NCI-H748 treated with DMSO at 0.1 percent for 48 hours (cell line): ENCODE measurements at regions not wholly inside any gene's neighbourhood (a gene's known extent, or its start where the extent isn't known, plus 50 kb on each side); places are given as distances from the start of the nearest gene placed in this dataset.
"Not testable (repeated sequence)": the region's sequence is repeated elsewhere in the genome, so short reads cannot be mapped to it uniquely, and the experiment has no call there.

ENCODE experiments used
- DNase-seq: peaks from one replicate; lab custom pipeline; 2025; lab: John Stamatoyannopoulos, UW

DNA sequence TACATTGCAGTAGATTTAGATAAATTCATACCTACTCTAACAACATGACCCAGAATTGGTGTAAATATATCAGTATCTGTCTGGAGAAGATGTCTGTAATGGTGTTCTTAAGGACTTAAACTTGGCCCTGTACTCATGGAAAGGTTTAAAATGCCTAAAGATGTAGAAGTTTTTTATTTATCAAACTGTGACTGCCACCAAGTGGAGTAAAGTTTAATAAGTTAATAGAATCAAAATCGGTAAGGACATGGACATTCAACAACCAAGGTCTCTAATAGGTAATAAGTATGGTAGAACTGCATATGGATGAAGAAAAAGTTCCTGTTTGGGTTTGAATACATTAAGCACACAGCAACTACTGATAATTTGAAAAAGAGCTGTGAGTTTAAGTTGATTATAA lies 474.0 kb upstream of the NDST3 start:
- peak; percentile 1 for DNase-seq

DNA sequence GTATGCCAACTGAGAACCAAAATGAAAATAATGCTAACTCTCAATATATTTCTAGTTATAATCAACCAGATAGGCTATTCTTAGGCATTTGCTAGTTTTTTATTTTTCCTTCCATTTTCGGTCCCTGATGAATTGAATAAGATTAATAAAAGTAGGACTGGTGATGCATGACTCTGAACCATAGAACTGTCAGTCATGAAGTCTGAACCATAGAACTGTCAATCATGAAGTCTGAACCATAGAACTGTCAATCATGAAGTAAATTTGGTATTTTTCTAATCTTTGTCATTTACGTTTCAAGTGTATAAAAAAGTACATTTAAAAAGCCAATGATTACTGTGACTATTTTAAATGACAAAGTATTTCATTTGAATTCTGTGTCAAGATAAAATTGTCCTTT lies 460.2 kb upstream of the NDST3 start:
- DNase-seq = no peak

DNA sequence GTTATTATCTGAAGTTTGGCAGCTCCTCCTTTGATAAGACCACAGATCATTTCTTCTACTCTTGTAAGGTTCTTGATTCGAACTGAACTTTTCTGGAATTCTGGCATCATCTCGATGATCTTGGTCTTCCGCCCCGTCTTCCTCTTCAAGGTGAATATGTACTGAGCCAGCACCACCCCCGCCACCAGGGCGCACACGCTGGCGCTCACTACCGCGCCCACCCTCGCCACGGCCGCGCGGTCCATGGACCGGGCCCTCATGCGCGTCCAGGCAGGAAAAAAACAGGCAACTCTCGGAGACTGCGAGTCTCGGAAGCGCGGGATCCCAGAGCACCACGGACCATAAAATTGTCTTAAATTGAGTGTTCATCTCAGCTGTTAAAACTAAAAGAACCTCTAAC lies 458.4 kb upstream of the NDST3 start:
- DNase-seq = no peak

DNA sequence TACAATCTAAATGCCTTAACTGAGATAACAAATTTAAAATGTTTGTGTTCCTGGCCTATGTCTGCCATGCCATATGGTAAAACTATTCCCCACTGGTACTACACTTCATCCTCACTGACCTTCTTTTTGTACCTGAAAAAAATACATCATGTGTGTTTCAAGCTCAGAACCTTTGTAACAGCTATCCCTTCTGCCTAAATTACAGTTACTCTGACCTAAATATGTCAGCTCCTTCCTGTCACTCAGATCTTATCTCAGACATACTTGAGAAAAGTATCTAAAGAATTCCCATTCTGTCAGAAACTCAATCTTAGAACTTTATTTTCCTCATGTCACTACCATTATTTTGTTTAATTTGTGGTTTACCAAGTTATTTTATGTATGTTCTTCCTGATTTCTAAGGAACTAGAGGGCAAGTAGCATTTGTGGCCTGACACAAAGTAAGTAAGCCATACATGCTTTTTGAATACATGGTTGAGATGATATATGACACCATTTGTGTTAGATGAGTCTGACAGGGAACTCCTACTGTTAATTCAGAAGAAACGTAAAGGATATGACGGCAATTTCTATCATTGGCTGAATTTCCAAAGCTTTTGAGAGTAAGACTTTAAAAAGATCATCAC lies 456.5 kb upstream of the NDST3 start:
- no peak for DNase-seq

DNA sequence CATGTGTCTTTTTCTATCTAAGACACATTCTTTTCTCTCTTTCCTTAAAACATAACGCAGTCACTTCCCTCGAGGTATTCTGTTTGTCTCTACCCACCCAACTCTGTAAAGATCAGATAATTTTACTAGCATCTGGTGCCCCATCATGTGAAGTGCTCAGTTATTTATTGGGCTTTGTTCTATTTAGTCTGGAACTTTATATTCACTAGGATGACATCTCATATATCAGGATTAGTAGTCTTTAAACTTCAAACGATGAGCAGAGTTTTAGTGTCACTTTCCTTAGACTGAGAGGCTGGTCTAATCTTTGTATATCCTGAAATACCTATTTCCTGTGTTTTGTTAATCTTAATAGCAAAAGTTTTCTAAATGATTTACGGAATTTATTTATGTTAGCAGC lies 445.5 kb upstream of the NDST3 start:
- no peak for DNase-seq

DNA sequence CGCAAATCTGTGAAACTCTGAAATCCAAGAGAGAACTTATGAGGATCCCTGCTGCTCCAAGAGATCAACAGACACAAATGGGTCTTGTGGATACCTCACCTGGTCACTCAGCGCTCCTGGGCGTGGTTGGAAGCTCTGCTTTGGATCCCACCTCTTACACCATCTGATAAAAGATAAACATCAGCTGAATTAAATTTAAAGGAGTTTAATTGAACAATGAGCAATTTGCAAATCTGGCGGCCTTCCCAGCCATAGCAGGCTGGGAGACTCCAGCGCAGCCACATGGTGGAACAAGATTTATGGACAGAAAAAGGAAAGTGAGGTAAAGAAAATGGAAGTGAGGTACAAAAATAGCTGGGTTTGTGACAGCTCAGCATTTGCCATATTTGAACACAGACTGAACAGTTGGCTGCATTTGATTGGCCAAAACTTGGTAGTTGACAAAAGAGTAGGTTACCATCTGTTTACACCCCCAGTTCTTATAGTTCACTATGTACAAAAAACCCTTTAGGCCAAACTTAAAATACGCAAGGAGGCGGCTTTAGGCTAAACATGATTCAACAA lies 437.3 kb upstream of the NDST3 start:
- DNase-seq = no peak

DNA sequence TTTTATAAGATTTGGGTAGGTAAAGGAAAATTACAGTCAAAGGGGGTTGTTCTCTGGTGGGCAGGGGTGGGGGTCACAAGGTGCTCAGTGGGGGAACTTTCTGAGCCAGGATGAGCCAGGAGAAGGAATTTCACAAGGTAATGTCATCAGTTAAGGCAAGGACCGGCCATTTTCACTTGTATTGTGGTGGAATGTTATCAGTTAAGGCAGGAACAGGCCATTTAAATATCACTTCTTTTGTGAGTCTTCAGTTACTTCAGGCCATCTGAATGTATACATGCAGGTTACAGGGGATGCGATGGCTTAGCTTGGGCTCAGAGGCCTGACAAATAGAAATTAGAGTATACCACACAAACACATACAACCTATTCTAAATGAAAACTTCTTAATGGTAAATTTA lies 434.9 kb upstream of the NDST3 start:
- DNase-seq = not testable (repeated sequence)

DNA sequence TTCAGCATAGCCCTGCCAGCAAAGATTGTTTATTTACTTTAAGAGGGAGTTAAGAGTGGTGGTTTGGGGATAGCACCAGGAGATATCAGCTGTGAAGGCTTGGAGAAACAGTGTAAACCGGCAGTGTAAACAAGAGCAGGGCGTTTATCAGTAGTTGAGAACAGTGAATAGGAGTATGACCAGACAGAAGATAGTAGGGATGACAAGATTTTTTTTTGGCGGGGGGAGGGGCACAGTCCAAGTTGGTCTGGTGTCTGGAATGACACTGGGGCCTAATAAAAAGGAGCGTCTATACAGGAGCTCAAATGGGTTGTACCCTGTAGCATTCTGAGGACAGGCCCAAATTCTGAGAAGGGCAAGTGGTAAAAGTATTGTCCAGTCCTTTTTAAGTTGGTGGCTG lies 433.4 kb upstream of the NDST3 start:
- not testable (repeated sequence) for DNase-seq

DNA sequence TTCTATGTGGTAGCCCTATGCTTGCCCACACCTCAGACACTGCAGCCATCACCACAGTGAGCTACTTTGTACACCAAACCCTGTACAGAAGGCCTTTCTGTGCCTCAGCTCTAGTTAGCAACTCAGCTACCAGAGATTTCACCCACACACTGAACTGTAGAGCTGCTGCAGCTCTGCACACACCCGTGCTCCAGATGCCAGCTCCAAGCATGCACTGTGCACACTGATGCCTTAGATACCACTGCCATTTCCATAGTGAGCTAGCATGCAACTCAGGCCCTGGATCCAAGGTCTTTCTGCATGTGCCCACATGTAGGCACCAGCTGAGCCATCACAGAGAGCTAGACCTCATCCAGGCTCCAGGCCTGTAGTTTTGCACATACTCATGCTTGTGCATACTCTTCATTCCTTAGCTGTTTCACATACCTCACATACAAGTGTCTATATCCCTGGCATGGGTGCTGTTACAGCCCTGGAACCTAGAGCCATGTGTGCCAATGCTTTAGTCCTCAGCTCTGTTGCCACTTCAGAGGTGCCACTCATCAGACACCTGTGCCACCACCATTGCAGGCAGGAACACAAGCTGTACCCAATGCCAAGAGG lies 423.5 kb upstream of the NDST3 start:
- no peak for DNase-seq

DNA sequence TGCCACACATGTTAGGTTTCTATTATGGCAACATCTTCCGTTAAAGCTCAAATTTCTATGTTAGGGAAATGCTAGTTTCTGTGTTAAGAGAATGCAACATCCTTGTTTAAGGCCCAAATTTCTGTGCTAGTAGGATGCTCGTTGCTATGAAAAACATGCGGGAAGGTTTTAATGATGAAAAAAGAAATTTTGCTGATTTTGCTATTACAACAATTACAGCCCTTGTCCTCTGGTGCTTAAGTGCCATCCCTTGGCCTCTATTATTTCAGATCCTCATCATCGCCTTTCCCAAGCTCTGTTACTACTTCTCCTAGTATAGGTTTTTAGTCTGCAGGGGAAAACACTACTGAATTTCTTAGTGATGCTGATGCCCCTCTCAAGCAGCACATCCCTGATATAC lies 412.6 kb upstream of the NDST3 start:
- DNase-seq = no peak

DNA sequence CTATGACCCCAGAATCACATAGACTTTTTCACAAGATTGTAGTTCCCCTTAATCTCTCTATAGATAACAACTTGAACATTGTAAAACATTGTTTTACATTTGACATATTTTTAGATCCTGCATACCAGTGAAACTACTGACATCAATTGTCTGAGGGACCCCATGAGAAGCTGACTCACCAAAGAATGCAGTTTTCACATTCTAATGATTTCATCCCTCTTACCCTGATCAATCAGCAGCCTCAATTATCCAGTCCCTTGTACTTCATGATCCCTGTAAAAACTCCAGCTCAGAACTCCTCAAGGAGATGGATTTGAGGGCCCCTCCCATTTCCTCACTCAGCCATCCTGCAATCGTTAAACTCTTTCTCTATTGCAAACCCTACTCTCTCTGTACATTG lies 411.0 kb upstream of the NDST3 start:
- DNase-seq = no peak

DNA sequence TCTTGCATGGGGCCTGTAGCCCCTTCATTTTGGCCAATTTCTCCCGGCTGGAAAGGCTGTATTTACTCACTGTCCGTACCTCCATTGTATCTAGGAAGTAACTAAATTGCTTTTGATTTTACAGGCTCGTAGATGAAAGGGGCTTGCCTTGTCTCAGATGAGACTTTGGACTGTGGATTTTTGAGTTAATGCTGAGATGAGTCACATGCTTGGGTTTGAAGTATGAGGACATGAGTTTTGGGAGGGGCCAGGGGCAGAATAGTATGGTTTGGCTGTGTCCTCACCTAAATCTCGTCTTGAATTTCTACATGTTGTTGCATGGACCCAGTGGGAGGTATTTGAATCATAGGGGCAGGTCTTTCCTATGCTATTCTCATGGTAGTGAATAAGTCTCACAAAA lies 407.6 kb upstream of the NDST3 start:
- DNase-seq = no peak

DNA sequence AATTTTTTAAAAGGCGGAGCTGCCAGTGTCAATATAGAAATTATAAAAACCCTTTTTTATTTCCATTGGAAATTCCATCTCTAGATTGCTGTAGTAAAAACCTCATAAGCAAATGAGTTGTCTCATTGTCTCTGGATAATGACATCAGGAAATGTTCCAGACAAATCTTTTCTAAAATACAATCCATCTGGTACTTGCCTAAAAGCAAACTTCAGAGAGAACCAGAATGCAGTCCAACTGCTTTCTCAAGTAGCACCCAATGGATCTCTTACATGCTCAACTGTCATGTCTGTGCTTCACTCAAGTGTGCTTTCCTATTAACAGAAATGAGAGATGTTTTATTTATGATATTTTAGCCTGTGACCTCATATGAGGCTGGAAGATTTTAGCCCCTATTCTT lies 399.6 kb upstream of the NDST3 start:
- DNase-seq = no peak

DNA sequence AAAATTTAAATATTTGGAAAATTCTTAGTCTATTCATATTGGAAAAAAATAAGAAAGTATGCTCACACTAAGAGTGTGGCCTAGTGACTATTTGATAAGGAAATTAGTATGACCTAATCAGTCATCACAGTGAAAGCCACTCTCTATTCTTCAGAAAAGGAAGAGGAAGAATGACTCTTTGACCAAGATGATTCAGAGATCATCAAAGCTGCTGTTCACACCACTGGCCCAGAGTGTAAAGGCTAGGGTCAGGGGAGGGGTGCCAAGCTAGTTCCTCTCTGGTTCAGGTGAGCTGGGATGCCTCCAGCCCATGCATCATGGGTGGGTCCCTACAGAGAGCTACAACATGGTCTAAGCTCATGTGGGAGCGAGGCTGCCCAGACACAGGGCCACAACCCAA lies 396.9 kb upstream of the NDST3 start:
- no peak for DNase-seq

DNA sequence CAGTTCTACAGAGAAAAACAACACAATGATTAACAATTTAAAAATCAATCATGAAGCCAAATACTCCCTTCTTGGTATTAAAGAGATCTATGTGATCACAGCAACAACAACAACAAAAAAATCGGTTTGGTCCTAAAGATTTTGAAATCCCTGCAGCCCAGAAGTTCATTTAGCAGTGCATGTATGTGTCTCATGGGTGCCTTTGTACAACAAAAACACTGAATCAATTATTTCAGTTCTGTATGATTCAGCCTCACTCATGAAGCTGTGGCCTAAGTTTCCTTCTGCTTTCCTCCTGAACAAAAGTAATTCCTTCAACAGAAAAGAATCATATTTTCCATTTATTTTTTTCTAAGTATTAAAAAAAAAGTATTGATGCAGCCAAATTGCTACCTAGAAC lies 393.4 kb upstream of the NDST3 start:
- DNase-seq = no peak

DNA sequence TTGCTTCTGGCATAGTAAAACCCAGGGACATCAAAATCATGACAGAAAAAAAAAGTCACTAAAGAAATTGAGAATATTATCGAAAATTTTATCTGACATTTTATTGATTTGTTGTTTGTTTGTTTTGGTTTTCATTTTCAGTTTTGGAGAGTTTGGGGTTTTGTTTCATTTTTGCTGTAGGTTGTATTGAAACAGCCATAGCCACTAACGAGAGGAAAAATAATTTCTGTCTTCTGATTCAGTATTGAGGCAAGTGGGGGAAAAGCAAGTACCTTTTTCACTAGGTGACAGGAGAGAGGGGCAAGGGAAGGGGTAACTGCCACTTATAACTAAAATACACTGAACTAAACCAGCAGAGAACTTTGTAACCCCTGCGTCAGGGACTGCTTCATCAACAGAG lies 392.8 kb upstream of the NDST3 start:
- DNase-seq = no peak

DNA sequence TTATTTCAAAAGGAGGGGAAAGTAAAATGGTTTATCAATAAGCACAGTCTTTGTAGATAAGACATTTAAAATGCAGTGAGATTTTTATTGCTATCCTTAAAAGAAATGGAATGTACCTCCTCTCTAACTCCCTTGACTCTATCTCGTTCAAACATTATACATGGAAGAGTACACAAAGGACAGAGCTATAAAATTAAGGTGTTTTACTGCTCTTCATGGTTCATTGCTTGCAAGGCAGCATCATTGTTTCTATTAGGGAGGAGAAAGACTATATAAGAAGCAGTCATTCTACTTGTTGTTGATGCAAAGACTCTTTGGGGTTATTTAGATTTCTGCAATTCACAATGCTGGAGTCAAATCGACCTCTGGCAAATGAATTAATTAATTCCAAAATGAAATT lies 380.2 kb upstream of the NDST3 start:
- DNase-seq = peak; percentile 2

DNA sequence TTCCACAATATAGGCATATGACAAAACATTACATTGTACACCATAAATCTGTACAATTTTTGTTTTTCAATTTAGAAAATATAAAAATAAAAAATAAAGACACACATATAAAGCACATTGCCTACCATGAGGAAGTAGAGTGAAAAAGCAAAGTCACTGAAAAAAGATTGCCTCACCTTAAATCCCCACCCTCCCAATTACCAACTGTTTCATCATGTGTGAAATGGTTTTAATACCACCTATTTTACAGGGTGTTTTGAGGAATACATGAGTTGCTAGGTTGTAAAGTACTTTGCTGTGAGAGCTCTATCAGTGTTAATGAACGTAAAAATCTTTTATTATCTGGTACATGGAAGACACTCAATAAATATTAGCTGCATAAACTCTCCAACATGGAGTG lies 373.6 kb upstream of the NDST3 start:
- no peak for DNase-seq

DNA sequence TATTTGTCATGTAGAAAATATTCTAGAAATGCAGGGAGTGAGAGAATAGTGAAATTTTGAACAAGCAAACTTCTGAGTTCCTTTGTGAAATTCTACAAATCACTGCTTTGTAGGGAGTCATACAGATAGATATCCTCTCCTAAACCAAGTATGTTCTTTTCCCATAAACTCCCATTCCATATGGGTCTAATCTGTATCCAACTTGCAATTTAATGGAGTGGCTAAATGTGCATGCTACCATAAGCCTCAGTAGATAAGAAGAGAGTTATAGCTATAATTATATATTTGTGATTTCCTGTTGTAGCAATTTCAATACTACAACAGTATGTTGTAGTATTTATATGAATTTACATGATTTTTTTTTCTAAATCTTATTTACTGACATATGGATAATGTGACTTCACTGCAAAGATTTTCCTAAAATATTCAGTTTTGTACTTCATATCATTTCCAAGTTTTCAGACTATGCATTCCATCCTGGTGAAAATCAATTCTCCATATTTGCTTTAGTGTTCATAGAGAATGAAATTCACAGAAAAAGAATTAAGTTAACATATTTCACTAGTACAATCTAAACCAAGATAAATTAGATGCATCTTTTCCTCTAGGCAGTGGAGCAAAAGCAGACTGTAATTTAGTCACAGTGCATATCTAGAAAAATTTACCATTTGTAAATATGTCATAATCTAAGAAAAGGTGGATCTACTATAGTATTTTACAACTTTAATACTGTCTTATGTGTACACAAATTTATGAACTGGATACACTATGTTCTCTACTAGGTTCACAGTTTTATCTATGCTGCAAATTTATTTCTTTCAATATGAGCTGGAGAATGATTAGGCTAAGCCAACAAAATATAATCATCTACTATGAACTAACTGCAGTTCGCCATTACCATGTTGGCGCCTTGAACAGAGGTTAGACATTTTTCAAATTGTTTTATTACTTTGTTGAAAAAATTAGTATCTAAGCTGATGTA lies 372.9 kb upstream of the NDST3 start:
- no peak for DNase-seq

DNA sequence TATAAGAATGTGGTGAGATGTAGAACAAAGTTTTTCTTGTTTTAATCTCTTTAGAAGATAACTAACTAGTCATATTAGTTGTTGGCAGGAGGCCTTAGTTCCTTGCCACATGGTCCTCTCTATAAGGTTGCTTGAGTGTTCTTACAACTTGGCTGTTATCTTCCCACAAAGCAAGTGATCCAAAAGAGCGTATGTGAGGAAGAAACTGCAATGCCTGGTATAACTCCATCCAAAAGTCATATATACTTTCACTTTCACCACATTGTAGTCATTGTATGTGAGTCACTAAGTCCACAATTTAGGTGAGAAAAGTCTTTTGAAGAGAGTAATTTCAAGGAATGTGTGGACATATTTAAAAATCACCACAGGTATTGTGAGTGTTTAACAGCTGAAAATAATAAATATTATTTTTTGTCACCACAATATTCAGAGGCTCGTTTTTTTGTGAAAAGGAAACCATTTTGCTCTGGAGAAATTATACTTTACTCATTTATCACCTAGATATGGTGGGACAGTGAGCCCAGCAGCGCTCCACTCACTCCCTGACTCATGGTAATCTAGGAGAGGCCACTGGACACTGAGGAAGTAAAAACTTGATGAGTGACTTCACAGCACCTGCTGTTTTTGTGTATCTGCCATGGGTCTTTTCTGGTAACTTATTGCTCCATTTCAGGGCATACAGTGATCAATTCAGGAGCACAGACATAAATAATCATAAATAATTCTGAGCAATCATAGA lies 369.4 kb upstream of the NDST3 start:
- DNase-seq = no peak

DNA sequence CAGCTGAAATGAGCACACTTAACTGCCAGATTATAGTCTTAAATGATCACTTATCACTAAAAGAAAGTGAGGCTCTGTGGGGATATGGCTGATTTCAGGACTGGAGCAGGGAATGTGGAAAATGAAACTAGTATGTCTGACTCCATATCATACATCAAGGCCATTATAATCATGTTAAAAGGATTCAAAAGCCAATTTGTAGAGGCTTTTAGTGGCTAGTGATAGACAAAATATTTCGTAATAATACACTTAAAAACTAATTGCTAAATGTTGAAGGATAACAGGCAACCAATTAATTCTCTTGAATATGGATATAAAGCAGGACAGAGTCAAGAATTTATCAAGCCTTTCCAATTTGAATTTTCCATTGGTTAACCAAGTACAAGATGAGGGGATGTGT lies 358.1 kb upstream of the NDST3 start:
- no peak for DNase-seq

DNA sequence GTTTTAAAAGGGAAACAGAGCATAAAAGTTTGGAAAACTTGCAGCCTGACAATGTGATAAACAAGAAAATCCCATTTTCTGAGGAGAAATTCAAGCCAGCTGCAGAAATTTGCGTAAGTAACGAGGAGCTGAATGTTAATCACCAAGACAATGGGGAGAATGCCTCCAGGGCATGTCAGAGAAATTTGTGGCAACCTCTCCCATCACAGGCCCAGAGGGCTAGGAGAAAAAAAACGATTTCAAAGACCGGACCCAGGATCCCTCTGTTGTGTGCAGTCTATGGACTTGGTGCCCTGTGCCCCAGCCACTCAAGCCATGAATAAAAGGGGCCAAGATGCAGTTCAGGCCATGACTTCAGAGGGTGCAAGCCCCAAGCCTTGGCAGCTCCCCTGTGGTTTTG lies 355.4 kb upstream of the NDST3 start:
- DNase-seq = no peak
